ENCODE measurements at regions not wholly inside any gene's neighbourhood (a gene's known extent, or its start where the extent isn't known, plus 50 kb on each side); places are given as distances from the start of the nearest gene placed in this dataset.

DNA sequence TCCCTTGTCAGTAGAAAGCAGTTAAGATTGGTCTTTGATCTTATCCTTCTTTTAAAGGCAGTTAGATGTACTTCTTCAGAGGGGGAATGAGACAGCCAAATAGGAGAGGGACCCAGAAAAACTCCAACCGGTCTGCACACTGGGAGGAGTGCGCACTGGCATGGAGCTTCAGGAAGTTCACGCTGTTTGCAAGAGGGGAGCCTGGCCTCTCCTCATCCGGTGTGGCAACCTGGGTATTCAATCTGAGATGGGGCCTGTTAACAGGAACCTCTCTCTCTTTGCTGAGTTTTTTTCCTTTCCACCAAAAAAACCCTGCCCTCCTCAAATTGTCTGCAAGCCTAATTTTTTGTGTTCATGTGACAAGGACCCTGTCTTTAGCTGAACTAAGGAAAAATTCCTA, 162.5 kb upstream of the OLIG3 start:
- DNase-seq: no peak
- H3K27ac ChIP-seq: no peak overlapping the region
- TF ChIP-seq, protein P1, sequence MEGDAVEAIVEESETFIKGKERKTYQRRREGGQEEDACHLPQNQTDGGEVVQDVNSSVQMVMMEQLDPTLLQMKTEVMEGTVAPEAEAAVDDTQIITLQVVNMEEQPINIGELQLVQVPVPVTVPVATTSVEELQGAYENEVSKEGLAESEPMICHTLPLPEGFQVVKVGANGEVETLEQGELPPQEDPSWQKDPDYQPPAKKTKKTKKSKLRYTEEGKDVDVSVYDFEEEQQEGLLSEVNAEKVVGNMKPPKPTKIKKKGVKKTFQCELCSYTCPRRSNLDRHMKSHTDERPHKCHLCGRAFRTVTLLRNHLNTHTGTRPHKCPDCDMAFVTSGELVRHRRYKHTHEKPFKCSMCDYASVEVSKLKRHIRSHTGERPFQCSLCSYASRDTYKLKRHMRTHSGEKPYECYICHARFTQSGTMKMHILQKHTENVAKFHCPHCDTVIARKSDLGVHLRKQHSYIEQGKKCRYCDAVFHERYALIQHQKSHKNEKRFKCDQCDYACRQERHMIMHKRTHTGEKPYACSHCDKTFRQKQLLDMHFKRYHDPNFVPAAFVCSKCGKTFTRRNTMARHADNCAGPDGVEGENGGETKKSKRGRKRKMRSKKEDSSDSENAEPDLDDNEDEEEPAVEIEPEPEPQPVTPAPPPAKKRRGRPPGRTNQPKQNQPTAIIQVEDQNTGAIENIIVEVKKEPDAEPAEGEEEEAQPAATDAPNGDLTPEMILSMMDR (IDR thresholded peaks at IDR 0.05): no peak
- TF ChIP-seq POLR2A (IDR thresholded peaks at IDR 0.05): no peak
- TF ChIP-seq POLR2AphosphoS5 (IDR thresholded peaks at IDR 0.05): no peak
- no peak for TF ChIP-seq EP300 (IDR thresholded peaks at IDR 0.05)
- H3K4me1 ChIP-seq: no peaks in the 10 kb centered on the region
- peaks cover 0 to 8% (median 3%) of the 10 kb centered on the region in 4 donors for H3K9me3 ChIP-seq
- intact Hi-C loops (cut with DNase I): no loop called here
- no peak overlapping the region for H3K4me3 ChIP-seq
- H3K27me3 ChIP-seq: no peaks in the 10 kb centered on the region
- 96 to 98% methylated on average over 4 of the region's 4 CpGs for WGBS, 2 donors
- no peaks in the 10 kb centered on the region for H3K36me3 ChIP-seq

DNA sequence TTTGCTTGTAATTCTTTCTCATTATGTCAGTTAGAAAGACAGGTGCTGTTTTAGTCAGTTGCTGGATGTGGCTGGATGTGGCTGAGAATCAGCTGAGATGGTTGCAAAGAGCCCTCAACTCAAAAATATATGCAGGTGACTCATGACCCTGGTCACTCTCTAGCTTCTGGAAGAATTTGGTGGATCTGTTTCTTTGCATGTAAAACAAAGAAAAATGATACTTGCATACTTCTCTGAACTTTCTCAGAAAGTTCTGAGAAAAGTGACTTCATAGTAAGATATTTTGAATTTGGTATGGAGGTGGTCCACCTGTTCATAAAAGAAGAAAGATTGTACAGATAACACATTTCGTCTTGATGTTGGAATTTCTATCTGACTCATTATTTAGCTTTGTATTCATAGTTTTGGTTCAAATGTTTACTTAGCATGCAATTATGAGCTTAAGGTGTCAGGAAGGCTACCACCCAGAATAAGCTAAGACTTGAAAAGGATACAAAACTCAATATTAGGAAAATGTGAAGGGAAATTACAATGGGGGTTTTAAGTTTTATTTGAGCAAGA, 163.2 kb upstream of the OLIG3 start:
- H3K27me3 ChIP-seq: no peaks in the 10 kb centered on the region
- TF ChIP-seq POLR2AphosphoS5 (IDR thresholded peaks at IDR 0.05): no peak
- TF ChIP-seq EP300 (IDR thresholded peaks at IDR 0.05): no peak
- TF ChIP-seq, protein P1 (IDR thresholded peaks at IDR 0.05): no peak
- H3K36me3 ChIP-seq: no peaks in the 10 kb centered on the region
- no peaks in the 10 kb centered on the region for H3K4me1 ChIP-seq
- intact Hi-C loops (cut with DNase I): no loop called here
- H3K4me3 ChIP-seq: no peak overlapping the region
- 17 to 47% methylated on average over 1 of the region's 1 CpG for WGBS, 2 donors
- no peak overlapping the region for H3K27ac ChIP-seq
- DNase-seq: no peak
- peaks cover 0 to 8% (median 3%) of the 10 kb centered on the region in 4 donors for H3K9me3 ChIP-seq

DNA sequence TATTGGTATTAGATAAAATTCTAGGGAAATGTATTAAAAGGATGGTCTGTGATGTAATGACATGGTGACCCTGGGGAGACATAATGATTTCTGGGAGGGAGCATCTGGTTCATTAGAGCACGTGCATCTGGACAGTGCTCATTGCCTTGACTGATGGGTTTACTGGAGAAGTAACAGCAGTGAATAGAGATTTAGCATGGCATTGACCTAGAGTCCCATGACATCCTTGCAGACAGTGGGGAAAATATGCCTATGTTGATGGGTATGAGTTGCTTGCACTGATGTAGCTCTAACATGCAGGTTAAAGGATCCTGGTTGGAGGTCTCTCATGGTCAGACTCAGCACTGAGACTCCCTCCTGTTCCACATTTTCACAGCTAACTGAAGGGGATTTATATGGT, 164.1 kb upstream of the OLIG3 start:
- no peaks in the 10 kb centered on the region for H3K4me1 ChIP-seq
- no peaks in the 10 kb centered on the region for H3K36me3 ChIP-seq
- no peak for DNase-seq
- intact Hi-C loops (cut with DNase I): no loop called here
- 80 to 95% methylated on average over 1 of the region's 1 CpG for WGBS, 2 donors
- H3K27ac ChIP-seq: no peak overlapping the region
- no peak for TF ChIP-seq EP300 (IDR thresholded peaks at IDR 0.05)
- TF ChIP-seq POLR2AphosphoS5 (IDR thresholded peaks at IDR 0.05): no peak
- TF ChIP-seq, protein P1 (IDR thresholded peaks at IDR 0.05): no peak
- TF ChIP-seq POLR2A (IDR thresholded peaks at IDR 0.05): no peak
- no peak overlapping the region for H3K4me3 ChIP-seq
- H3K27me3 ChIP-seq: no peaks in the 10 kb centered on the region
- peaks cover 0 to 8% (median 3%) of the 10 kb centered on the region in 4 donors for H3K9me3 ChIP-seq

DNA sequence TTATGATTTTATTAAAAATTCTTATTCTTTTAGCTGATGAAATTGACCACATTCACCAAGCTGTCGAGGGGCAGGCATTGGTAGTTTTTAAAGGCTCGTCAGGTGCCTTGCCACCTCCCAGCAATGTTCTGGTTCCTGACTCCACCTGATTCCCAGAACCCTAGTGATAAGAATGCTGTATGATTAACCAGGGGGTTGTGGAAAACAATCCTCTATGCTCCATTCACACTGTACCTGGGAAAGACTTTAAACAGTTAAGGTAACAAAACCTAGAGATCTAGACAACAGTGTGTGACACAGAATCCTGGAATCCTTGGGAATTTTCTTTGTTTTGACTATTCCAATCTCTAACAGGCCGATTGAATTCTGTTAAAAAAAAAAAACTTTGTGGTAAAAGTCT, 165.7 kb upstream of the OLIG3 start:
- DNase-seq: no peak
- H3K27ac ChIP-seq: no peak overlapping the region
- H3K36me3 ChIP-seq: no peaks in the 10 kb centered on the region
- TF ChIP-seq, protein P1 (IDR thresholded peaks at IDR 0.05): no peak
- TF ChIP-seq POLR2A (IDR thresholded peaks at IDR 0.05) (no peak), EP300 (IDR thresholded peaks at IDR 0.05) (no peak), POLR2AphosphoS5 (IDR thresholded peaks at IDR 0.05) (no peak)
- no peak overlapping the region for H3K4me3 ChIP-seq
- H3K27me3 ChIP-seq: no peaks in the 10 kb centered on the region
- H3K4me1 ChIP-seq: no peaks in the 10 kb centered on the region
- 14 to 65% methylated on average over 3 of the region's 3 CpGs for WGBS, 2 donors
- intact Hi-C loops (cut with DNase I): no loop called here
- peaks cover 0 to under 1% (median 0%) of the 10 kb centered on the region in 4 donors for H3K9me3 ChIP-seq

DNA sequence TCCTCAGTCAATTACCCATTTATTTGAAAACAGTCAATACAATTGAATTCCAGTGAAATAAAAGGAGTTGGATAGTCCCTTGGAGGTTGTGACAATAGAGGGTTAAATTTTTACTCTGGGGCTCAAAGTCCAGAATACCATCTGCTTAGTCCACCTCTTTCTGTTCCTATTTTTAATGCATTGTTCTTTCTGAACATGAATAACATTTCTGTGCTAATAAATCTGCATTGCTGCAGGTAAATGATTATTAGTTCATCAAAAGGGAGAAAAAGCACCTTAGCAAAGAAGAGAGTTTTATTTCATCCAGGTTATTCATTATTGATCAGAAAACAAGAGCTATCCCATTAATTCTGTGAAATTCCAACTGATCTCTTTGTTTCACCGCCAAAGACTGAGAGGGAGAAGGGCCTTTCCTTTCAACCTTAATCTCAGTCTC, 166.1 kb upstream of the OLIG3 start:
- DNase-seq: no peak
- H3K9me3 ChIP-seq: no peaks in the 10 kb centered on the region
- no peaks in the 10 kb centered on the region for H3K36me3 ChIP-seq
- H3K27ac ChIP-seq: no peak overlapping the region
- no peaks in the 10 kb centered on the region for H3K27me3 ChIP-seq
- TF ChIP-seq EP300 (IDR thresholded peaks at IDR 0.05) (no peak), POLR2AphosphoS5 (IDR thresholded peaks at IDR 0.05) (no peak), POLR2A (IDR thresholded peaks at IDR 0.05) (no peak)
- TF ChIP-seq, protein P1 (IDR thresholded peaks at IDR 0.05): no peak
- no peak overlapping the region for H3K4me3 ChIP-seq
- no peaks in the 10 kb centered on the region for H3K4me1 ChIP-seq
- WGBS, 2 donors: 33 to 74% methylated on average over 1 of the region's 1 CpG
- intact Hi-C loops (cut with DNase I): no loop called here
